ENCODE measurements at regions not wholly inside any gene's neighbourhood (a gene's known extent, or its start where the extent isn't known, plus 50 kb on each side); places are given as distances from the start of the nearest gene placed in this dataset.

GRCh38 chr10:111595173-111595572, 518.3 kb downstream of the ADRA2A start (continued):
- no peak for TF ChIP-seq ATF2 (IDR thresholded peaks at IDR 0.05; ENCODE audit: low read length)
- no peak for TF ChIP-seq NR2C1 (IDR thresholded peaks at IDR 0.05)
- TF ChIP-seq ZBTB11 (CRISPR knock-in tag; IDR thresholded peaks at IDR 0.05), result no peak
- TF ChIP-seq RBBP5 (conservative IDR thresholded peaks at IDR 0.05), result no peak
- no peak for TF ChIP-seq PAX8 (IDR thresholded peaks at IDR 0.05)
- TF ChIP-seq CBX5 (IDR thresholded peaks at IDR 0.05; ENCODE audit: low read depth), result no peak
- TF ChIP-seq MTA2 (IDR thresholded peaks at IDR 0.05; ENCODE audit: low read depth), result no peak
- TF ChIP-seq KAT2A (conservative IDR thresholded peaks at IDR 0.05; ENCODE audit: control insufficient read depth, low read depth, low read length), result no peak
